H9 (cell line): ENCODE measurements at regions not wholly inside any gene's neighbourhood (a gene's known extent, or its start where the extent isn't known, plus 50 kb on each side); places are given as distances from the start of the nearest gene placed in this dataset.
A peak's percentile ranks its signal among the peaks of the same experiment; 100 is the strongest.

ENCODE experiments used
- DNase-seq: peaks from one replicate; pipeline ENCODE4 v3.0.0-alpha.2; 2017
- H2AFZ ChIP-seq: one replicate; pipeline ENCODE4 v1.6.1; 2013; ENCODE audit warnings: mild to moderate bottlenecking, low read length, control low read depth, moderate library complexity
- H2AK5ac ChIP-seq: 2 replicates; pipeline ENCODE4 v1.6.1; 2013; ENCODE audit warnings: low read length, control low read depth, mixed read lengths; ENCODE audit not compliant: insufficient read length
- H2BK120ac ChIP-seq: one replicate; pipeline ENCODE4 v1.6.1; 2013; ENCODE audit warnings: low read depth, mild to moderate bottlenecking, low read length, control low read depth, inconsistent platforms; ENCODE audit not compliant: poor library complexity, severe bottlenecking
- H2BK12ac ChIP-seq: 2 replicates; pipeline ENCODE4 v1.6.1; 2013; ENCODE audit warnings: low read length, control low read depth, mixed read lengths, low read depth; ENCODE audit not compliant: insufficient read length
- H2BK15ac ChIP-seq: 2 replicates; pipeline ENCODE4 v1.6.1; 2013; ENCODE audit warnings: low read depth, low read length, control low read depth
- H2BK20ac ChIP-seq: one replicate; pipeline ENCODE4 v1.6.1; 2013; ENCODE audit warnings: low read depth, mild to moderate bottlenecking, low read length, control low read depth, inconsistent platforms; ENCODE audit not compliant: poor library complexity, severe bottlenecking
- H2BK5ac ChIP-seq: 2 replicates; pipeline ENCODE4 v1.6.1; 2013; ENCODE audit warnings: low read length, control low read depth, mixed read lengths; ENCODE audit not compliant: insufficient read length
- H3K14ac ChIP-seq: 2 replicates; pipeline ENCODE4 v1.6.1; 2013; ENCODE audit warnings: low read length, control low read depth; ENCODE audit not compliant: insufficient read depth
- H3K18ac ChIP-seq: 2 replicates; pipeline ENCODE4 v1.6.1; 2013; ENCODE audit warnings: low read depth, mild to moderate bottlenecking, mixed read lengths, low read length, control low read depth; ENCODE audit not compliant: insufficient read length
- H3K23ac ChIP-seq: 2 replicates; pipeline ENCODE4 v1.6.1; 2013; ENCODE audit warnings: low read length, control low read depth, mixed read lengths, low read depth; ENCODE audit not compliant: insufficient read length
- H3K23me2 ChIP-seq: 2 replicates; pipeline ENCODE4 v1.6.1; 2013; ENCODE audit warnings: low read depth, mild to moderate bottlenecking, mixed read lengths, low read length, control low read depth; ENCODE audit not compliant: insufficient read length, poor library complexity, severe bottlenecking
- H3K27ac ChIP-seq: 2 replicates; pipeline ENCODE4 v1.5.1; 2013; ENCODE audit warnings: low read length, control low read depth, mixed read lengths, low read depth; ENCODE audit not compliant: insufficient read length
- H3K27me3 ChIP-seq: 2 replicates; pipeline ENCODE4 v1.6.1; 2013; ENCODE audit warnings: low read length, control low read depth, inconsistent platforms; ENCODE audit not compliant: insufficient read depth
- H3K4ac ChIP-seq: 2 replicates; pipeline ENCODE4 v1.6.1; 2013; ENCODE audit warnings: low read depth, mild to moderate bottlenecking, control low read depth, inconsistent platforms, low read length, moderate library complexity
- H3K4me1 ChIP-seq: 2 replicates; pipeline ENCODE4 v1.6.1; 2013; ENCODE audit warnings: low read length, control low read depth, inconsistent platforms; ENCODE audit not compliant: insufficient read depth
- H3K4me2 ChIP-seq: 2 replicates; pipeline ENCODE4 v1.6.1; 2013; ENCODE audit warnings: low read length, control low read depth, mixed read lengths; ENCODE audit not compliant: insufficient read length, insufficient read depth
- H3K56ac ChIP-seq: 2 replicates; pipeline ENCODE4 v1.6.1; 2013; ENCODE audit warnings: low read depth, mild to moderate bottlenecking, mixed read lengths, low read length, control low read depth; ENCODE audit not compliant: insufficient read length
- H3K79me1 ChIP-seq: 2 replicates; pipeline ENCODE4 v1.6.1; 2013; ENCODE audit warnings: low read depth, mild to moderate bottlenecking, moderate library complexity, low read length, control low read depth, inconsistent platforms; ENCODE audit not compliant: insufficient read depth, poor library complexity, severe bottlenecking
- H3K79me2 ChIP-seq: 2 replicates; pipeline ENCODE4 v1.6.1; 2013; ENCODE audit warnings: low read length, control low read depth, inconsistent platforms; ENCODE audit not compliant: insufficient read depth
- H3K9ac ChIP-seq: 2 replicates; pipeline ENCODE4 v1.6.1; 2013; ENCODE audit warnings: low read length, control low read depth, mixed read lengths; ENCODE audit not compliant: insufficient read length; ENCODE audit errors: extremely low read depth
- H3K9me3 ChIP-seq: one replicate; pipeline ENCODE4 v1.6.1; 2013; ENCODE audit warnings: low read depth, low read length, inconsistent platforms; ENCODE audit not compliant: control insufficient read depth
- H3T11ph ChIP-seq: one replicate; pipeline ENCODE4 v1.6.1; 2013; ENCODE audit warnings: mild to moderate bottlenecking, low read length, control low read depth, inconsistent platforms
- H4K20me1 ChIP-seq: one replicate; pipeline ENCODE4 v1.6.1; 2013; ENCODE audit not compliant: control insufficient read depth, insufficient read length, insufficient read depth
- H4K5ac ChIP-seq: 2 replicates; pipeline ENCODE4 v1.6.1; 2013; ENCODE audit warnings: low read depth, mild to moderate bottlenecking, mixed read lengths, low read length, control low read depth; ENCODE audit not compliant: insufficient read length
- H4K8ac ChIP-seq: replicated peaks from 2 replicates; pipeline ENCODE4 v1.6.1; 2013; ENCODE audit warnings: low read length, control low read depth, mixed read lengths, low read depth; ENCODE audit not compliant: insufficient read length
- H4K91ac ChIP-seq: 2 replicates; pipeline ENCODE4 v1.6.1; 2013; ENCODE audit warnings: low read depth, mild to moderate bottlenecking, moderate library complexity, mixed read lengths, low read length, control low read depth; ENCODE audit not compliant: insufficient read length
- H3K27ac Mint-ChIP-seq, 3 experiments: 2 replicates in 2 of 3; 3 replicates in 1 of 3; pipeline ENCODE4 v1.8.0; 2020 to 2021; ENCODE audit warnings: mixed read lengths in 3 of 3, mild to moderate bottlenecking in 1 of 3, moderate library complexity in 1 of 3
- H3K27me3 Mint-ChIP-seq: 2 replicates; pipeline ENCODE4 v1.8.0; 2021; ENCODE audit warnings: low read depth, mild to moderate bottlenecking, moderate library complexity, mixed read lengths
- H3K36me3 Mint-ChIP-seq, 3 experiments: 2 replicates in 2 of 3; 3 replicates in 1 of 3; pipeline ENCODE4 v1.8.0; 2020 to 2021; ENCODE audit warnings: low read depth in 3 of 3, mixed read lengths in 3 of 3; ENCODE audit not compliant: insufficient read depth in 1 of 3
- H3K4me1 Mint-ChIP-seq, 2 experiments: 2 replicates each; pipeline ENCODE4 v1.8.0; 2020; ENCODE audit warnings: mixed read lengths in 2 of 2
- H3K4me3 Mint-ChIP-seq, 2 experiments: 2 replicates in 1 of 2; 3 replicates in 1 of 2; pipeline ENCODE4 v1.8.0; 2020 to 2021; ENCODE audit warnings: mild to moderate bottlenecking in 2 of 2, mixed read lengths in 2 of 2, moderate library complexity in 1 of 2
- H3K9me3 Mint-ChIP-seq, 2 experiments: 2 replicates in 1 of 2; 3 replicates in 1 of 2; pipeline ENCODE4 v1.8.0; 2020; ENCODE audit warnings: mild to moderate bottlenecking in 2 of 2, mixed read lengths in 2 of 2, moderate library complexity in 1 of 2
- CTCF ChIP-seq: fragments of 200-600 bp; sonication (generic); conservative IDR thresholded peaks from 3 replicates; pipeline ENCODE4 v1.8.0; 2021; ENCODE audit warnings: antibody characterized with exemption, mild to moderate bottlenecking
- WGBS: extraction: QIAGEN DNeasy Blood & Tissue Kit; methylation state at CpG from one replicate; pipeline ENCODE4 v1.1.7; 2013; ENCODE audit warnings: missing lambda C conversion rate, low lambda C conversion rate, mixed read lengths; ENCODE audit not compliant: insufficient read length; ENCODE audit errors: extremely low coverage; 5-methylcytosine and 5-hydroxymethylcytosine counted together

- Histone ChIP-seq H2BK15ac (no peak overlapping the region), H2BK120ac (no peak overlapping the region), H3K79me2 (no peaks in the 10 kb centered on the region), H4K20me1 (no peaks in the 10 kb centered on the region), H4K91ac (no peak overlapping the region), H3K9me3 (no peaks in the 10 kb centered on the region), H4K5ac (no peak overlapping the region), H4K8ac (no peak overlapping the region), H2BK5ac (no peak overlapping the region), H2AFZ (no peak overlapping the region), H3K4me1 (no peaks in the 10 kb centered on the region), H3K27me3 (no peaks in the 10 kb centered on the region), H3K56ac (no peak overlapping the region), H2BK20ac (no peak overlapping the region), H3K23ac (no peak overlapping the region), H2AK5ac (no peak overlapping the region), H3K4ac (no peak overlapping the region), H3K9ac (no peak overlapping the region), H3K23me2 (no peaks in the 10 kb centered on the region), H3K27ac (no peak overlapping the region), H3K14ac (no peak overlapping the region), H3T11ph (no peak overlapping the region), H2BK12ac (no peak overlapping the region), H3K18ac (no peak overlapping the region), H3K79me1 (no peaks in the 10 kb centered on the region), H3K4me2 (no peak overlapping the region)
- no CpG with 5 or more reads among the region's 6 CpGs for WGBS
- H3K36me3 Mint-ChIP-seq = no peaks in the 10 kb centered on the region; a peak in 2 of 7 replicates
- no peak for TF ChIP-seq CTCF
- H3K4me1 Mint-ChIP-seq = peaks cover 12 to 15% of the 10 kb centered on the region in 2 experiments
- H3K9me3 Mint-ChIP-seq = no peaks in the 10 kb centered on the region; a peak in 2 of 5 replicates
- H3K27me3 Mint-ChIP-seq = peaks cover 2% of the 10 kb centered on the region; the same call in 1 of the 2 replicates
- H3K27ac Mint-ChIP-seq = peak overlapping the region in 1 of 3 experiments; percentile 77; a peak in 2 of 7 replicates
- H3K4me3 Mint-ChIP-seq = no peak overlapping the region
- no peak for DNase-seq
Measured at GRCh38 chr10:36026081-36026480, 384.0 kb upstream of the FZD8 start.
